Thymus (tissue), 11 donors: ENCODE measurements at regions not wholly inside any gene's neighbourhood (a gene's known extent, or its start where the extent isn't known, plus 50 kb on each side); places are given as distances from the start of the nearest gene placed in this dataset.
"Not testable (repeated sequence)": the region's sequence is repeated elsewhere in the genome, so short reads cannot be mapped to it uniquely, and the experiment has no call there.

Experiments used
- DNase-seq, 9 donors: peaks; one replicate each; pipeline ENCODE4 v3.0.0-alpha.2; 2013; ENCODE audit warnings: low spot score in 9 of 9, low read depth in 6 of 9, missing footprints in 1 of 9
- H3K27ac ChIP-seq, 2 donors: one replicate each; pipeline ENCODE4 v1.5.1; 2013; ENCODE audit warnings: control low read depth in 1 of 2, low read depth in 1 of 2, low read length in 1 of 2, mild to moderate bottlenecking in 1 of 2, moderate library complexity in 1 of 2
- H3K27me3 ChIP-seq, 2 donors: one replicate each; pipeline ENCODE4 v1.5.1; 2013; ENCODE audit warnings: low read length in 1 of 2; ENCODE audit not compliant: control insufficient read depth in 2 of 2, insufficient read depth in 1 of 2
- H3K36me3 ChIP-seq, 2 donors: one replicate each; pipeline ENCODE4 v1.5.1; 2013; ENCODE audit warnings: low read length in 1 of 2, mild to moderate bottlenecking in 1 of 2, moderate library complexity in 1 of 2; ENCODE audit not compliant: control insufficient read depth in 2 of 2, insufficient read depth in 2 of 2
- H3K4me1 ChIP-seq, 2 donors: one replicate each; pipeline ENCODE4 v1.5.1; 2013; ENCODE audit warnings: low read length in 2 of 2; ENCODE audit not compliant: control insufficient read depth in 2 of 2, insufficient read depth in 2 of 2
- H3K4me3 ChIP-seq, 2 donors: one replicate each; pipeline ENCODE4 v1.5.1; 2013; ENCODE audit warnings: low read length in 2 of 2, control low read depth in 1 of 2, mild to moderate bottlenecking in 1 of 2
- H3K9me3 ChIP-seq, 2 donors: one replicate each; pipeline ENCODE4 v1.5.1; 2013; ENCODE audit warnings: low read length in 1 of 2, mild to moderate bottlenecking in 1 of 2; ENCODE audit not compliant: control insufficient read depth in 2 of 2, insufficient read depth in 1 of 2
- whole genome bisulfite sequencing: extraction: QIAGEN DNeasy Blood & Tissue Kit; methylation state at CpG from one replicate; pipeline ENCODE4 v1.1.7; 2013; 5-methylcytosine and 5-hydroxymethylcytosine counted together
- donor health status: healthy.

DNA sequence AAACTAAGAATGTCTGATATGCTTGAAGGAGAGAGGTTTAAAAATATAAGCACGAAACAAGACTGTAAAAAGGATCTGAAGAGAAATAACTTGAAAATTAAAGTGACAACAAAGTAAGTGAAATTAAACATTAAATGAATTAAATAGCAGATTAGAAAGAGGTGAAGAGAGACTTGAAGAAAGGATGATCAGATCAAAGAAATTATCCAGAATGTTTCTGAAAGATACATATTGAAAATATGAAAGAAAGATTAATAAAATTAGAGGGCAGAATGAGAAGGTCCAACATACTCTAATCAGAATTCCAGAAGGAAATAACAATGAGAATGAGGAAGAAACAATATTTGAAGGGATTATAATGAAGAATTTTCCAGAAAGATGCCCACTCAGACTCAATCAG, 151.1 kb downstream of the FAM76B start:
- WGBS = 100% methylated on average over 1 of the region's 1 CpG
- no peaks in the 10 kb centered on the region for H3K4me1 ChIP-seq
- no peak overlapping the region for H3K4me3 ChIP-seq
- no peaks in the 10 kb centered on the region for H3K36me3 ChIP-seq
- no peaks in the 10 kb centered on the region for H3K9me3 ChIP-seq
- no peak overlapping the region for H3K27ac ChIP-seq
- H3K27me3 ChIP-seq = no peaks in the 10 kb centered on the region
- DNase-seq = no peak

DNA sequence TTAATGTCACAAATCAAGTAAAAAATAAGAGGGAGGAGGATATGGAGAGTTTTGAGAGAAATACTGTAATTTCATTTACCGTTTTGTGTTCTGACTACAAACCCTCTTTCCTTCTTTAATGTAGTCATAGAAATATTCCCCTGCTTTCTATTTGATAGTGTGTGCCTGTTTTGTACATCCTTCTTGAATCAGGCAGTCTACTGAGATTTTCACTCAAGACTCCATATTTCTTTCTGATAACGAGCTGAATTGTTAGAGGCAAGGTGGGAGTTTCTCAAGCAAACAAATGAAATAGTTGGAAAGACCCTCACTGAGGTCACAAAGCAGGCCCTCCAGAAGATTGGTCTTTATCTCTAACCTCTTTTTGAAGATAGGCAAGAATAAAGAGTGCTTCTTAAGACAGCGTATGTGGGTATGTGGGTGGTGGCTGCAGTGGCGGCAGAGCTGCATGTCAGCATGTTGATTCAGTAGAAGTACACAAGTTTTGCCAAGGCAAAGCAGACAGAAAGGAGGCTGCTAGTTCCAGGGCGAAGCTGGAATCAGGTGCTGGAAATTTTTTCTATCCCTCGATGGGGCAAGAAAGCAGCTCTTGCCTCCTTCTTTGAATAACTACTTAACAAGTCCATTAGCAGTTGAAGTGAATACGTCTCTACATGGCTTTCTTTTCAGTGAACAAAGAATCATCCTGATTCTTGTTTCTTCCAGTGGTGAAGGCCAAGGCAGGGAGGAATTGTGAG, 164.2 kb downstream of the FAM76B start:
- no peaks in the 10 kb centered on the region for H3K27me3 ChIP-seq
- WGBS = 94% methylated on average over 7 of the region's 7 CpGs
- no peak overlapping the region for H3K4me3 ChIP-seq
- H3K4me1 ChIP-seq = no peaks in the 10 kb centered on the region
- DNase-seq = no peak
- H3K27ac ChIP-seq = no peak overlapping the region
- H3K9me3 ChIP-seq = no peaks in the 10 kb centered on the region
- H3K36me3 ChIP-seq = no peaks in the 10 kb centered on the region

DNA sequence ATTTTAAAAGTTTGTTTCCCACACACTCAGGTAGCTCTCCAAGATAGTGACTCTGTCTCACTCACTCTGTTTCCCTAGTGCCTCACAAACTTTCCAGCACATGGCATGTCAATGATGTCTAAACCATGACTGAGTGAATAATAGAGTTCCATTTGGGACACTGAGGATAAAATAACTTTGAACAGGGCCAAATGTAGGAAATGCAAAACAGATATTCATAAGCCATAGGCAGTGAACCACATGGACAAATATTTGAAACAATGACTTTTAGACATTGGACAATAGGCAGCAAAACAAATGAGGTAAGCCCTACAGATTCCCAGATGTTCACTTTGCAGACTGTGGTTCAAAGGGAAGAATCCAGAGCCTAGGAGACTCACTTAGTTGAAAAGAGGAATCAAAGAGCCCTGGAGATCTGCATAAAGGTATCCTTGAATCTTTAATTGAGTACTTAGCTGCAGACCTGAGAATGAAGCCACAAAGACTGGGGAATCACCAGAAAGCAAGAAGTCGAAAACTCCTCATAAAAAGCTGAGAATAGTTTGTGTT, 173.3 kb downstream of the FAM76B start:
- Histone ChIP-seq H3K27ac (no peak overlapping the region), H3K4me1 (no peaks in the 10 kb centered on the region), H3K9me3 (no peaks in the 10 kb centered on the region), H3K27me3 (no peaks in the 10 kb centered on the region), H3K4me3 (no peak overlapping the region), H3K36me3 (no peaks in the 10 kb centered on the region)
- WGBS = 99% methylated on average over 1 of the region's 1 CpG
- no peak for DNase-seq

- Histone ChIP-seq H3K27me3 (no peaks in the 10 kb centered on the region), H3K36me3 (no peaks in the 10 kb centered on the region), H3K4me1 (no peaks in the 10 kb centered on the region), H3K4me3 (no peak overlapping the region), H3K9me3 (no peaks in the 10 kb centered on the region), H3K27ac (no peak overlapping the region)
- DNase-seq = no peak
Measured at GRCh38 chr11:95611827-95612226, 177.8 kb downstream of the FAM76B start.

- not testable (repeated sequence) for H3K9me3 ChIP-seq, H3K27me3 ChIP-seq, DNase-seq, H3K4me1 ChIP-seq, H3K36me3 ChIP-seq, H3K4me3 ChIP-seq, H3K27ac ChIP-seq
- WGBS = 98% methylated on average over 5 of the region's 5 CpGs
Measured at GRCh38 chr11:95610185-95610584, 179.4 kb downstream of the FAM76B start.

DNA sequence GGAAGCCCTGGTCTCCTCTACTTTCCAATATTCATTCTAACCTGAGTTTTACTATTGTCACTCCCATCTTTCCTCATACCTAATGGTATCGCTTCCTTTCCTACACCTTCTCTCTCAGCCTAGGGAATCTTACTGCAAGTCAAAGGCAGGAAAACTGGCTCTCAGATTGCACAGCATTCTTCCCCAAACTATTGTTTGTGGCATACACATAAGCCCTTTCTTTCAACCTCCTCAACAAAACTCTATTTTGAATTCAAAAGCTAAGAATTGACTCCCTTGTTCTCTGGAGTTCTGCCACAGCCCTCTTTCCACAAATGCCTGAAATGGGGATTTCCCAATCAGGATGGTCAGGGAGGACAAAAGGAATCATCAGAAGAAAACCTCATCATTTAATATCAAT, 181.5 kb downstream of the FAM76B start:
- no peaks in the 10 kb centered on the region for H3K36me3 ChIP-seq
- WGBS = 100% methylated on average over 1 of the region's 1 CpG

DNA sequence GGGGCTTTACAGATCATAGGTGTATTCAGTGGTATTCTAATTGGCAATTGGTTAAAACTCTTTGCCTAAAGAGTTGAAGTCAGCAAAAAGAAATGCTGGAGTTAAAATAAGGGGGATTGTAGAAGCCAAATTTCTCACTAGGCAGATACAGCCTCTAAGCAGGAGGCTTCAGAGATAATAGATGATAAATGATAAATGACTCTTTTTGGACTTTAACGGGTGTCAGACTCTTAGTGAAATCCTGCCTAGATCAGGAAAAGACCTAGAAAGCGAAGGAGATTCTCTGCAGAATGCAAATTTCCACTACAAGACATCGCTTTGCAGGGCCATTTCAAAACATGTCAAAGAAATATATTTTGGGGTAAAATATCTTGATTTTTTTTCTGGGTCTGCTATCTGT, 182.8 kb downstream of the FAM76B start:
- H3K36me3 ChIP-seq = no peaks in the 10 kb centered on the region
- no peaks in the 10 kb centered on the region for H3K4me1 ChIP-seq
- H3K9me3 ChIP-seq = no peaks in the 10 kb centered on the region
- WGBS = 96% methylated on average over 3 of the region's 3 CpGs
- no peak overlapping the region for H3K27ac ChIP-seq
- H3K27me3 ChIP-seq = no peaks in the 10 kb centered on the region
- DNase-seq = no peak
- no peak overlapping the region for H3K4me3 ChIP-seq

More for the DNA sequence above, 181.5 kb downstream of the FAM76B start:
- H3K9me3 ChIP-seq = no peaks in the 10 kb centered on the region
- DNase-seq = no peak
- H3K27ac ChIP-seq = no peak overlapping the region
- no peak overlapping the region for H3K4me3 ChIP-seq
- no peaks in the 10 kb centered on the region for H3K27me3 ChIP-seq
- no peaks in the 10 kb centered on the region for H3K4me1 ChIP-seq

- Histone ChIP-seq H3K4me1 (no peaks in the 10 kb centered on the region), H3K27ac (no peak overlapping the region), H3K9me3 (no peaks in the 10 kb centered on the region), H3K36me3 (no peaks in the 10 kb centered on the region), H3K4me3 (no peak overlapping the region), H3K27me3 (no peaks in the 10 kb centered on the region)
- WGBS = 59% methylated on average over 3 of the region's 3 CpGs
- DNase-seq = no peak
Measured at GRCh38 chr11:95605271-95605940, 184.2 kb downstream of the FAM76B start.

DNA sequence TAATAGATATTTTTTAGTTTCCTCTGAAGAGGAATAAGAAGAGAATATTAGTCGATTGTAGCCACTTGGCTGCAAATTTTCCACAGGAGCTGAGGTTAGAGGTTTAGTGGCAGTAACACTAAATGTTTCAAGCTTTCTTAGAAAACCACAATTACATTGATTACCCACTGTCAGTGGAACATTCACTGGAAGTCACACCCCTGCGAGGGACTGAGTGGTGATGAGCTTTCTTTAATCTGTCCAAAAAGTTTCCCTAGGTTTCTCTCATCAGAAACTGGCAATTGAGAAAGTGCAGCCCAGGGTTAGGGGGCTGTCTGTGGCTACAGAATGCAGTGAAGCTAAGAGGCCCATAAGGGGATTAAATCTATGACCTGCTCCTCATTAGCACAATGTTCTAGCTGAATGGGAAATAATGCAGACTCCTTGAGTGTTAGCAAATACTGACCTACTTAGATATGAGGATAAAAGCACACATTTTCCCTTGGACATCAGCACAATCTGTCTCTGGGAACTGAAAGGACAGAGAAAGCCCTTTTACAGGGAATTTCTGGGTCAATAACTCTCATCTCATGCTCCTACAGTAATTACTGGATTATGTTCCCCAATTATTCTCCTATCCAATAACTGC, 189.5 kb downstream of the FAM76B start:
- Histone ChIP-seq H3K9me3 (no peaks in the 10 kb centered on the region), H3K27ac (no peak overlapping the region), H3K4me3 (no peak overlapping the region), H3K4me1 (no peaks in the 10 kb centered on the region), H3K36me3 (no peaks in the 10 kb centered on the region), H3K27me3 (no peaks in the 10 kb centered on the region)
- 90% methylated on average over 2 of the region's 2 CpGs for WGBS
- DNase-seq = no peak
